ENCODE measurements at regions not wholly inside any gene's neighbourhood (a gene's known extent, or its start where the extent isn't known, plus 50 kb on each side); places are given as distances from the start of the nearest gene placed in this dataset.
A peak's percentile ranks its signal among the peaks of the same experiment; 100 is the strongest.
"Not testable (repeated sequence)": the region's sequence is repeated elsewhere in the genome, so short reads cannot be mapped to it uniquely, and the experiment has no call there.

GRCh38 chr2:35973132-35973736 is 382.3 kb upstream of the CRIM1 start:
- H3K27ac ChIP-seq: no peak overlapping the region
- TF ChIP-seq CTCF (conservative IDR thresholded peaks at IDR 0.05): peak; percentile 77

GRCh38 chr2:35963824-35964223 is 391.8 kb upstream of the CRIM1 start:
- TF ChIP-seq CTCF (conservative IDR thresholded peaks at IDR 0.05): no peak
- no peak overlapping the region for H3K27ac ChIP-seq

GRCh38 chr2:35963357-35963756 is 392.2 kb upstream of the CRIM1 start:
- H3K27ac ChIP-seq: no peak overlapping the region
- TF ChIP-seq CTCF (conservative IDR thresholded peaks at IDR 0.05): no peak

- TF ChIP-seq CTCF (conservative IDR thresholded peaks at IDR 0.05): no peak
- no peak overlapping the region for H3K27ac ChIP-seq
These were observed 392.9 kb upstream of the CRIM1 start for GRCh38 chr2:35962585-35963146.

GRCh38 chr2:35960596-35960995 is 395.0 kb upstream of the CRIM1 start:
- H3K27ac ChIP-seq: no peak overlapping the region
- TF ChIP-seq CTCF (conservative IDR thresholded peaks at IDR 0.05): no peak

- not testable (repeated sequence) for H3K27ac ChIP-seq
These were observed 398.5 kb upstream of the CRIM1 start for GRCh38 chr2:35957053-35957452.

- H3K27ac ChIP-seq: no peak overlapping the region
- no peak for TF ChIP-seq CTCF (conservative IDR thresholded peaks at IDR 0.05)
These were observed 409.1 kb upstream of the CRIM1 start for GRCh38 chr2:35946478-35946877.

- TF ChIP-seq CTCF (conservative IDR thresholded peaks at IDR 0.05): no peak
These were observed 416.7 kb upstream of the CRIM1 start for GRCh38 chr2:35938838-35939237.

More at GRCh38 chr2:35938838-35939237, 416.7 kb upstream of the CRIM1 start:
- H3K27ac ChIP-seq: no peak overlapping the region

All from VCaP (cell line).